ENCODE measurements at regions not wholly inside any gene's neighbourhood (a gene's known extent, or its start where the extent isn't known, plus 50 kb on each side); places are given as distances from the start of the nearest gene placed in this dataset.

DNA sequence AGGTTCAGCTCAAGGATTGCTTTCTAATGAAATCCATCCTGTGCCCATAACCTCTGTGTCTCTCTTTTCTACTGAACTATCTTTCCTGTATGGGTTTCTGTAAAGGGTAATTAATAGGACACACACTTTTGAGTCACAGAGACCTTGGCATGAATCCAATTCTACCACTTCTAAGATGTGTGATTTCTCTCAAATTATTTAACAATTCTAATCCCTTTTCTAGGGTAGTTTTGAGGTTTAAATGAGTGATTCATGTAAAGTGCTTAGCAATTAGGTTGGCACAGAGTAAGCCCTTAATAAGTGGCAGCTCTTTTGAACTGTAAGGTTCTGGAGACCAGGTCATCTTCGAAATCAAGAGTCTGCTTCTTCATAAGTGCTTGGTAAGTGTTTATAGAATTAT, 202.7 kb downstream of the RASSF9 start:
- Histone ChIP-seq H2BK15ac (ENCODE audit: low read length) (no peak overlapping the region), H2AFZ (ENCODE audit: low read length) (no peak overlapping the region), H3K9ac (replicated peaks in 1 of 4; ENCODE audit: extremely low read depth in 1 of 4, low read depth in 3 of 4, low read length in 3 of 4) (no peak overlapping the region), H2BK12ac (ENCODE audit: low read depth, low read length) (no peak overlapping the region), H3K4ac (replicated peaks; ENCODE audit: insufficient read length, low read depth, low read length) (no peak overlapping the region), H3K14ac (ENCODE audit: insufficient read length) (no peak overlapping the region), H4K91ac (replicated peaks; ENCODE audit: insufficient read length, low read length) (no peak overlapping the region), H2AK5ac (ENCODE audit: low read depth, low read length) (no peak overlapping the region), H3K79me2 (ENCODE audit: control insufficient read depth in 1 of 2, insufficient read depth in 2 of 2, low read length in 2 of 2) (no peaks in the 10 kb centered on the region), H2BK20ac (ENCODE audit: low read length) (no peak overlapping the region), H3K79me1 (ENCODE audit: low read depth, low read length) (no peaks in the 10 kb centered on the region), H3K27me3 (replicated peaks in 1 of 4; ENCODE audit: control insufficient read depth in 3 of 4, extremely low read depth in 1 of 4, insufficient read depth in 3 of 4, low read length in 3 of 4) (no peaks in the 10 kb centered on the region), H3K4me2 (ENCODE audit: insufficient read depth in 1 of 2, low read depth in 2 of 2, low read length in 2 of 2) (no peak overlapping the region), H3K36me3 (ENCODE audit: control insufficient read depth in 2 of 4, insufficient read depth in 4 of 4, low read length in 3 of 4) (no peaks in the 10 kb centered on the region), H3K56ac (replicated peaks; ENCODE audit: insufficient read length, low read depth, low read length) (no peak overlapping the region), H4K8ac (ENCODE audit: extremely low read depth, insufficient read depth, low read length) (no peak overlapping the region), H3K4me3 (ENCODE audit: extremely low read depth in 1 of 4, insufficient read depth in 2 of 4, low read depth in 3 of 4, low read length in 4 of 4) (no peak overlapping the region), H4K5ac (ENCODE audit: insufficient read length, low read depth, low read length) (no peak overlapping the region), H2BK5ac (ENCODE audit: low read depth, low read length) (no peak overlapping the region), H3K27ac (ENCODE audit: low read depth, low read length) (no peak overlapping the region), H3K23ac (ENCODE audit: insufficient read length) (no peak overlapping the region), H3K18ac (ENCODE audit: extremely low read depth, low read length) (no peak overlapping the region), H3K9me3 (ENCODE audit: insufficient read depth in 2 of 2, low read depth in 1 of 2, low read length in 1 of 2) (no peaks in the 10 kb centered on the region), H2BK120ac (replicated peaks; ENCODE audit: low read depth, low read length) (no peak overlapping the region), H3K4me1 (replicated peaks in 1 of 4; ENCODE audit: control insufficient read depth in 3 of 4, insufficient read depth in 4 of 4, low read length in 3 of 4) (no peaks in the 10 kb centered on the region), H4K20me1 (replicated peaks in 1 of 2; ENCODE audit: control insufficient read depth in 1 of 2, insufficient read depth in 2 of 2, low read length in 2 of 2) (no peaks in the 10 kb centered on the region), H3K23me2 (ENCODE audit: low read depth, low read length) (no peaks in the 10 kb centered on the region)
- 74% methylated on average over 1 of the region's 1 CpG; no CpG with 5 or more reads in 1 of the 2 experiments for WGBS, 2 experiments (ENCODE audit: extremely low coverage in 1 of 2, insufficient coverage in 1 of 2, insufficient read length in 1 of 2, insufficient replicate concordance in 2 of 2, low coverage in 1 of 2, low lambda C conversion rate in 2 of 2, missing lambda C conversion rate in 1 of 2)
- POLR2A ChIA-PET (ENCODE audit: partially characterized antibody) = no interaction called here
- DNase-seq (ENCODE audit: low read depth in 1 of 2, low spot score in 2 of 2) (no peak), FAIRE-seq (no peak)
- TF ChIP-seq SRF (IDR thresholded peaks at IDR 0.05; ENCODE audit: low read depth, low read length) (no peak), SIRT6 (IDR thresholded peaks at IDR 0.05; ENCODE audit: low read length) (no peak), POLR2AphosphoS5 (IDR thresholded peaks at IDR 0.05; ENCODE audit: low read depth, low read length) (no peak), RFX5 (IDR thresholded peaks at IDR 0.05; ENCODE audit: borderline replicate concordance, low read depth, low read length) (no peak)
- TF ChIP-seq, protein P1, sequence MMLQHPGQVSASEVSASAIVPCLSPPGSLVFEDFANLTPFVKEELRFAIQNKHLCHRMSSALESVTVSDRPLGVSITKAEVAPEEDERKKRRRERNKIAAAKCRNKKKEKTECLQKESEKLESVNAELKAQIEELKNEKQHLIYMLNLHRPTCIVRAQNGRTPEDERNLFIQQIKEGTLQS (IDR thresholded peaks at IDR 0.05; ENCODE audit: insufficient read depth, low read depth, low read length) = no peak
- TF ChIP-seq, protein P2, sequence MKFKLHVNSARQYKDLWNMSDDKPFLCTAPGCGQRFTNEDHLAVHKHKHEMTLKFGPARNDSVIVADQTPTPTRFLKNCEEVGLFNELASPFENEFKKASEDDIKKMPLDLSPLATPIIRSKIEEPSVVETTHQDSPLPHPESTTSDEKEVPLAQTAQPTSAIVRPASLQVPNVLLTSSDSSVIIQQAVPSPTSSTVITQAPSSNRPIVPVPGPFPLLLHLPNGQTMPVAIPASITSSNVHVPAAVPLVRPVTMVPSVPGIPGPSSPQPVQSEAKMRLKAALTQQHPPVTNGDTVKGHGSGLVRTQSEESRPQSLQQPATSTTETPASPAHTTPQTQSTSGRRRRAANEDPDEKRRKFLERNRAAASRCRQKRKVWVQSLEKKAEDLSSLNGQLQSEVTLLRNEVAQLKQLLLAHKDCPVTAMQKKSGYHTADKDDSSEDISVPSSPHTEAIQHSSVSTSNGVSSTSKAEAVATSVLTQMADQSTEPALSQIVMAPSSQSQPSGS (IDR thresholded peaks at IDR 0.05; ENCODE audit: low read length) = no peak
- TF ChIP-seq, protein P3, sequence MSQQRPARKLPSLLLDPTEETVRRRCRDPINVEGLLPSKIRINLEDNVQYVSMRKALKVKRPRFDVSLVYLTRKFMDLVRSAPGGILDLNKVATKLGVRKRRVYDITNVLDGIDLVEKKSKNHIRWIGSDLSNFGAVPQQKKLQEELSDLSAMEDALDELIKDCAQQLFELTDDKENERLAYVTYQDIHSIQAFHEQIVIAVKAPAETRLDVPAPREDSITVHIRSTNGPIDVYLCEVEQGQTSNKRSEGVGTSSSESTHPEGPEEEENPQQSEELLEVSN (IDR thresholded peaks at IDR 0.05) = no peak
- TF ChIP-seq, protein P4, sequence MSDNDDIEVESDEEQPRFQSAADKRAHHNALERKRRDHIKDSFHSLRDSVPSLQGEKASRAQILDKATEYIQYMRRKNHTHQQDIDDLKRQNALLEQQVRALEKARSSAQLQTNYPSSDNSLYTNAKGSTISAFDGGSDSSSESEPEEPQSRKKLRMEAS (IDR thresholded peaks at IDR 0.05) = no peak
- CTCF ChIA-PET (ENCODE audit: partially characterized antibody) = interaction anchor here (2.3 kb wide), 1 partner anchor 9 kb away, joined by 8 read pairs; no protein-coding TSS in a partner anchor
